ENCODE measurements at regions not wholly inside any gene's neighbourhood (a gene's known extent, or its start where the extent isn't known, plus 50 kb on each side); places are given as distances from the start of the nearest gene placed in this dataset.

GRCh38 chr4:11904117-11904535 is 475.4 kb upstream of the HS3ST1 start:
- TF ChIP-seq CTCF (IDR thresholded peaks at IDR 0.05 in 8 of 11, conservative IDR thresholded peaks at IDR 0.05 in 3 of 11) (no peak), POLR2AphosphoS5 (IDR thresholded peaks at IDR 0.05) (no peak), POLR2A (IDR thresholded peaks at IDR 0.05) (no peak)
